ENCODE measurements at regions not wholly inside any gene's neighbourhood (a gene's known extent, or its start where the extent isn't known, plus 50 kb on each side); places are given as distances from the start of the nearest gene placed in this dataset.

- no peak for TF ChIP-seq EGR1 (IDR thresholded peaks at IDR 0.05)
- TF ChIP-seq USF1 (IDR thresholded peaks at IDR 0.05) = no peak
- no peak for TF ChIP-seq NFIC (IDR thresholded peaks at IDR 0.05)
- TF ChIP-seq YY1 (IDR thresholded peaks at IDR 0.05; ENCODE audit: low read depth) = no peak
- TF ChIP-seq TCF12 (IDR thresholded peaks at IDR 0.05; ENCODE audit: low read depth) = no peak
- no peak for TF ChIP-seq EP300 (IDR thresholded peaks at IDR 0.05; ENCODE audit: borderline replicate concordance)
- TF ChIP-seq CEBPB (IDR thresholded peaks at IDR 0.05) = no peak
- TF ChIP-seq REST (IDR thresholded peaks at IDR 0.05; ENCODE audit: low read depth) = no peak
- no peak for TF ChIP-seq TEAD4 (IDR thresholded peaks at IDR 0.05)
Observed at GRCh38 chr11:92812841-92813240, 156.6 kb upstream of the MTNR1B start.

GRCh38 chr11:92819830-92820229, 149.6 kb upstream of the MTNR1B start:
- TF ChIP-seq TAF1 (IDR thresholded peaks at IDR 0.05; ENCODE audit: low read depth) = no peak
- no peak for TF ChIP-seq EP300 (IDR thresholded peaks at IDR 0.05; ENCODE audit: borderline replicate concordance)
- TF ChIP-seq CREB1 (IDR thresholded peaks at IDR 0.05; ENCODE audit: low read depth) = no peak
- TF ChIP-seq NFIC (IDR thresholded peaks at IDR 0.05) = no peak
- no peak for TF ChIP-seq MAX (IDR thresholded peaks at IDR 0.05)

- TF ChIP-seq TCF12 (IDR thresholded peaks at IDR 0.05; ENCODE audit: low read depth) (no peak), MAX (IDR thresholded peaks at IDR 0.05) (no peak), YY1 (IDR thresholded peaks at IDR 0.05; ENCODE audit: low read depth) (no peak), NFIC (IDR thresholded peaks at IDR 0.05) (no peak), TAF1 (IDR thresholded peaks at IDR 0.05; ENCODE audit: low read depth) (no peak), RAD21 (IDR thresholded peaks at IDR 0.05; ENCODE audit: low read depth) (no peak), CREB1 (IDR thresholded peaks at IDR 0.05; ENCODE audit: low read depth) (no peak), CEBPB (IDR thresholded peaks at IDR 0.05) (no peak), TEAD4 (IDR thresholded peaks at IDR 0.05) (no peak), EP300 (IDR thresholded peaks at IDR 0.05; ENCODE audit: borderline replicate concordance) (no peak), FOXM1 (IDR thresholded peaks at IDR 0.05; ENCODE audit: borderline replicate concordance, low read depth) (no peak), USF1 (IDR thresholded peaks at IDR 0.05) (no peak)
Observed at GRCh38 chr11:92820860-92821259, 148.6 kb upstream of the MTNR1B start.

GRCh38 chr11:92822410-92822809, 147.0 kb upstream of the MTNR1B start:
- no peak for TF ChIP-seq CREB1 (IDR thresholded peaks at IDR 0.05; ENCODE audit: low read depth)
- no peak for TF ChIP-seq RAD21 (IDR thresholded peaks at IDR 0.05; ENCODE audit: low read depth)
- TF ChIP-seq EGR1 (IDR thresholded peaks at IDR 0.05) = no peak
- no peak for TF ChIP-seq TCF12 (IDR thresholded peaks at IDR 0.05; ENCODE audit: low read depth)
- TF ChIP-seq CEBPB (IDR thresholded peaks at IDR 0.05) = no peak
- no peak for TF ChIP-seq TEAD4 (IDR thresholded peaks at IDR 0.05)

- TF ChIP-seq REST (IDR thresholded peaks at IDR 0.05; ENCODE audit: low read depth) (no peak), TEAD4 (IDR thresholded peaks at IDR 0.05) (no peak), TAF1 (IDR thresholded peaks at IDR 0.05; ENCODE audit: low read depth) (no peak), TCF12 (IDR thresholded peaks at IDR 0.05; ENCODE audit: low read depth) (no peak), MAX (IDR thresholded peaks at IDR 0.05) (no peak), FOXM1 (IDR thresholded peaks at IDR 0.05; ENCODE audit: borderline replicate concordance, low read depth) (no peak), EGR1 (IDR thresholded peaks at IDR 0.05) (no peak), EP300 (IDR thresholded peaks at IDR 0.05; ENCODE audit: borderline replicate concordance) (no peak), NFIC (IDR thresholded peaks at IDR 0.05) (no peak), YY1 (IDR thresholded peaks at IDR 0.05; ENCODE audit: low read depth) (no peak), USF1 (IDR thresholded peaks at IDR 0.05) (no peak), RAD21 (IDR thresholded peaks at IDR 0.05; ENCODE audit: low read depth) (no peak), CEBPB (IDR thresholded peaks at IDR 0.05) (no peak), ZBTB7A (IDR thresholded peaks at IDR 0.05; ENCODE audit: low read depth) (no peak)
Observed at GRCh38 chr11:92826136-92826535, 143.3 kb upstream of the MTNR1B start.

- TF ChIP-seq EGR1 (IDR thresholded peaks at IDR 0.05) = no peak
- TF ChIP-seq FOXM1 (IDR thresholded peaks at IDR 0.05; ENCODE audit: borderline replicate concordance, low read depth) = no peak
- no peak for TF ChIP-seq EP300 (IDR thresholded peaks at IDR 0.05; ENCODE audit: borderline replicate concordance)
- no peak for TF ChIP-seq MAX (IDR thresholded peaks at IDR 0.05)
- TF ChIP-seq NFIC (IDR thresholded peaks at IDR 0.05) = no peak
- no peak for TF ChIP-seq CEBPB (IDR thresholded peaks at IDR 0.05)
- TF ChIP-seq TAF1 (IDR thresholded peaks at IDR 0.05; ENCODE audit: low read depth) = no peak
- TF ChIP-seq REST (IDR thresholded peaks at IDR 0.05; ENCODE audit: low read depth) = no peak
- TF ChIP-seq CREB1 (IDR thresholded peaks at IDR 0.05; ENCODE audit: low read depth) = no peak
- TF ChIP-seq RAD21 (IDR thresholded peaks at IDR 0.05; ENCODE audit: low read depth) = no peak
- TF ChIP-seq TCF12 (IDR thresholded peaks at IDR 0.05; ENCODE audit: low read depth) = no peak
- TF ChIP-seq TEAD4 (IDR thresholded peaks at IDR 0.05) = no peak
- TF ChIP-seq ZBTB7A (IDR thresholded peaks at IDR 0.05; ENCODE audit: low read depth) = no peak
- no peak for TF ChIP-seq USF1 (IDR thresholded peaks at IDR 0.05)
Observed at GRCh38 chr11:92826603-92827002, 142.8 kb upstream of the MTNR1B start.
